ENCODE measurements at regions not wholly inside any gene's neighbourhood (a gene's known extent, or its start where the extent isn't known, plus 50 kb on each side); places are given as distances from the start of the nearest gene placed in this dataset.

GRCh38 chr4:13844740-13845139 lies 217.2 kb upstream of the BOD1L1 start:
- intact Hi-C loops (cut with micrococcal nuclease), result no loop called here
- H3K27me3 ChIP-seq (ENCODE audit: control insufficient read depth, insufficient read depth, low read length), result no peaks in the 10 kb centered on the region
- TF ChIP-seq CTCF (IDR thresholded peaks at IDR 0.05), result no peak
- H3K36me3 ChIP-seq (ENCODE audit: control insufficient read depth, insufficient read depth, low read length), result no peaks in the 10 kb centered on the region
- Mint-ChIP-seq H3K9me3 (peaks cover 2% of the 10 kb centered on the region in 2 donors), H3K27ac (no peak overlapping the region), H3K36me3 (no peaks in the 10 kb centered on the region), H3K27me3 (ENCODE audit: low read depth in 2 of 2) (no peaks in the 10 kb centered on the region), H3K4me1 (no peaks in the 10 kb centered on the region), H3K4me3 (no peak overlapping the region)
- no peak overlapping the region for H3K4me3 ChIP-seq (ENCODE audit: low read length)
- 54% methylated on average over 1 of the region's 1 CpG for WGBS (ENCODE audit: insufficient coverage)
- ATAC-seq, result no peak
- H3K27ac ChIP-seq (ENCODE audit: low read length), result no peak overlapping the region
- no peak for DNase-seq
- no peaks in the 10 kb centered on the region for H3K9me3 ChIP-seq (ENCODE audit: control insufficient read depth, insufficient read depth, low read length)
- H3K4me1 ChIP-seq (ENCODE audit: control insufficient read depth, insufficient read depth, low read length), result no peaks in the 10 kb centered on the region

- no peaks in the 10 kb centered on the region for H3K36me3 ChIP-seq (ENCODE audit: control insufficient read depth, insufficient read depth, low read length)
- Mint-ChIP-seq H3K9me3 (peaks cover 0 to 2% of the 10 kb centered on the region in 2 donors), H3K4me3 (no peak overlapping the region), H3K4me1 (no peaks in the 10 kb centered on the region), H3K27me3 (ENCODE audit: low read depth in 2 of 2) (no peaks in the 10 kb centered on the region), H3K27ac (no peak overlapping the region), H3K36me3 (no peaks in the 10 kb centered on the region)
- H3K4me1 ChIP-seq (ENCODE audit: control insufficient read depth, insufficient read depth, low read length), result no peaks in the 10 kb centered on the region
- no peak for TF ChIP-seq CTCF (IDR thresholded peaks at IDR 0.05)
- 67% methylated on average over 2 of the region's 2 CpGs for WGBS (ENCODE audit: insufficient coverage)
- DNase-seq, result no peak
- no peak overlapping the region for H3K27ac ChIP-seq (ENCODE audit: low read length)
- H3K27me3 ChIP-seq (ENCODE audit: control insufficient read depth, insufficient read depth, low read length), result no peaks in the 10 kb centered on the region
- ATAC-seq, result no peak
- no peaks in the 10 kb centered on the region for H3K9me3 ChIP-seq (ENCODE audit: control insufficient read depth, insufficient read depth, low read length)
- intact Hi-C loops (cut with micrococcal nuclease), result no loop called here
- no peak overlapping the region for H3K4me3 ChIP-seq (ENCODE audit: low read length)
Observed at GRCh38 chr4:13849778-13850177, 222.3 kb upstream of the BOD1L1 start.

- DNase-seq, result no peak
- H3K27me3 ChIP-seq (ENCODE audit: control insufficient read depth, insufficient read depth, low read length), result no peaks in the 10 kb centered on the region
- no peaks in the 10 kb centered on the region for H3K4me1 ChIP-seq (ENCODE audit: control insufficient read depth, insufficient read depth, low read length)
- Mint-ChIP-seq H3K9me3 (peaks cover 0 to 6% of the 10 kb centered on the region in 2 donors), H3K27ac (no peak overlapping the region), H3K4me3 (no peak overlapping the region), H3K36me3 (no peaks in the 10 kb centered on the region), H3K4me1 (no peaks in the 10 kb centered on the region), H3K27me3 (ENCODE audit: low read depth in 2 of 2) (no peaks in the 10 kb centered on the region)
- no peak overlapping the region for H3K27ac ChIP-seq (ENCODE audit: low read length)
- H3K9me3 ChIP-seq (ENCODE audit: control insufficient read depth, insufficient read depth, low read length), result no peaks in the 10 kb centered on the region
- no peaks in the 10 kb centered on the region for H3K36me3 ChIP-seq (ENCODE audit: control insufficient read depth, insufficient read depth, low read length)
- WGBS (ENCODE audit: insufficient coverage), result 94% methylated on average over 12 of the region's 12 CpGs
- no peak for TF ChIP-seq CTCF (IDR thresholded peaks at IDR 0.05)
- intact Hi-C loops (cut with micrococcal nuclease), result no loop called here
- no peak overlapping the region for H3K4me3 ChIP-seq (ENCODE audit: low read length)
- no peak for ATAC-seq
Observed at GRCh38 chr4:13851085-13851940, 223.8 kb upstream of the BOD1L1 start.

- H3K9me3 Mint-ChIP-seq, result peaks cover 0 to 6% of the 10 kb centered on the region in 2 donors
- intact Hi-C loops (cut with micrococcal nuclease), result no loop called here
- no peak for TF ChIP-seq CTCF (IDR thresholded peaks at IDR 0.05)
- Histone ChIP-seq H3K9me3 (ENCODE audit: control insufficient read depth, insufficient read depth, low read length) (no peaks in the 10 kb centered on the region), H3K4me1 (ENCODE audit: control insufficient read depth, insufficient read depth, low read length) (no peaks in the 10 kb centered on the region), H3K36me3 (ENCODE audit: control insufficient read depth, insufficient read depth, low read length) (no peaks in the 10 kb centered on the region), H3K4me3 (ENCODE audit: low read length) (no peak overlapping the region), H3K27me3 (ENCODE audit: control insufficient read depth, insufficient read depth, low read length) (no peaks in the 10 kb centered on the region), H3K27ac (ENCODE audit: low read length) (no peak overlapping the region)
- H3K36me3 Mint-ChIP-seq, result no peaks in the 10 kb centered on the region
- 93% methylated on average over 1 of the region's 1 CpG for WGBS (ENCODE audit: insufficient coverage)
- no peak overlapping the region for H3K27ac Mint-ChIP-seq
- ATAC-seq, result no peak
- no peak overlapping the region for H3K4me3 Mint-ChIP-seq
- H3K4me1 Mint-ChIP-seq, result no peaks in the 10 kb centered on the region
- H3K27me3 Mint-ChIP-seq (ENCODE audit: low read depth in 2 of 2), result no peaks in the 10 kb centered on the region
- no peak for DNase-seq
Observed at GRCh38 chr4:13852411-13852810, 224.9 kb upstream of the BOD1L1 start.

All from natural killer cell (primary cell).